ENCODE measurements at regions not wholly inside any gene's neighbourhood (a gene's known extent, or its start where the extent isn't known, plus 50 kb on each side); places are given as distances from the start of the nearest gene placed in this dataset.

- no TSS peak for BruUV-seq (replicated peaks)
- Histone ChIP-seq H3K27ac (ENCODE audit: low read depth, low read length, poor library complexity, severe bottlenecking) (no peak overlapping the region), H3K27me3 (replicated peaks; ENCODE audit: insufficient read depth, low read depth, low read length, poor library complexity) (no peaks in the 10 kb centered on the region), H3K4me1 (ENCODE audit: insufficient read depth, low read length, poor library complexity, severe bottlenecking) (peaks cover 8% of the 10 kb centered on the region), H3K36me3 (ENCODE audit: insufficient read depth, low read length, poor library complexity, severe bottlenecking) (no peaks in the 10 kb centered on the region), H3K4me3 (ENCODE audit: low read depth, low read length, poor library complexity, severe bottlenecking) (no peak overlapping the region), H3K9me3 (ENCODE audit: low read depth, low read length, poor library complexity, severe bottlenecking) (no peaks in the 10 kb centered on the region)
- TF ChIP-seq EZH2 (IDR thresholded peaks at IDR 0.05; ENCODE audit: borderline replicate concordance, low read depth, low read length, poor library complexity, severe bottlenecking), result no peak
- no peak for TF ChIP-seq CTCF (conservative IDR thresholded peaks at IDR 0.05; ENCODE audit: low read depth, low read length)
- CTCF ChIA-PET, result no interaction called here
- DNase-seq (ENCODE audit: low spot score), result no peak
- intact Hi-C loops (cut with micrococcal nuclease; ENCODE audit: unreplicated experiment), result no loop called here
- POLR2A ChIA-PET (ENCODE audit: low non-redundant PET), result no interaction called here
Observed at GRCh38 chr3:98972720-98973119, 71.2 kb upstream of the DCBLD2 start.

- H3K27ac ChIP-seq (ENCODE audit: low read depth, low read length, poor library complexity, severe bottlenecking), result no peak overlapping the region
- CTCF ChIA-PET, result no interaction called here
- H3K9me3 ChIP-seq (ENCODE audit: low read depth, low read length, poor library complexity, severe bottlenecking), result no peaks in the 10 kb centered on the region
- POLR2A ChIA-PET (ENCODE audit: low non-redundant PET), result no interaction called here
- intact Hi-C loops (cut with micrococcal nuclease; ENCODE audit: unreplicated experiment), result no loop called here
- H3K4me3 ChIP-seq (ENCODE audit: low read depth, low read length, poor library complexity, severe bottlenecking), result no peak overlapping the region
- no peak for DNase-seq (ENCODE audit: low spot score)
- BruUV-seq (replicated peaks), result no TSS peak
- H3K27me3 ChIP-seq (replicated peaks; ENCODE audit: insufficient read depth, low read depth, low read length, poor library complexity), result no peaks in the 10 kb centered on the region
- no peaks in the 10 kb centered on the region for H3K36me3 ChIP-seq (ENCODE audit: insufficient read depth, low read length, poor library complexity, severe bottlenecking)
- peaks cover 8% of the 10 kb centered on the region for H3K4me1 ChIP-seq (ENCODE audit: insufficient read depth, low read length, poor library complexity, severe bottlenecking)
- no peak for TF ChIP-seq CTCF (conservative IDR thresholded peaks at IDR 0.05; ENCODE audit: low read depth, low read length)
- no peak for TF ChIP-seq EZH2 (IDR thresholded peaks at IDR 0.05; ENCODE audit: borderline replicate concordance, low read depth, low read length, poor library complexity, severe bottlenecking)
Observed at GRCh38 chr3:98972155-98972554, 70.7 kb upstream of the DCBLD2 start.

- POLR2A ChIA-PET (ENCODE audit: low non-redundant PET), result no interaction called here
- DNase-seq (ENCODE audit: low spot score), result peak; percentile 81
- intact Hi-C loops (cut with micrococcal nuclease; ENCODE audit: unreplicated experiment), result no loop called here
Observed at GRCh38 chr3:98971169-98971681, 69.7 kb upstream of the DCBLD2 start.

More at GRCh38 chr3:98971169-98971681, 69.7 kb upstream of the DCBLD2 start:
- Histone ChIP-seq H3K4me3 (ENCODE audit: low read depth, low read length, poor library complexity, severe bottlenecking) (no peak overlapping the region), H3K36me3 (ENCODE audit: insufficient read depth, low read length, poor library complexity, severe bottlenecking) (no peaks in the 10 kb centered on the region), H3K27ac (ENCODE audit: low read depth, low read length, poor library complexity, severe bottlenecking) (no peak overlapping the region), H3K9me3 (ENCODE audit: low read depth, low read length, poor library complexity, severe bottlenecking) (no peaks in the 10 kb centered on the region), H3K4me1 (ENCODE audit: insufficient read depth, low read length, poor library complexity, severe bottlenecking) (peaks cover 8% of the 10 kb centered on the region), H3K27me3 (replicated peaks; ENCODE audit: insufficient read depth, low read depth, low read length, poor library complexity) (no peaks in the 10 kb centered on the region)
- CTCF ChIA-PET, result no interaction called here
- TF ChIP-seq CTCF (conservative IDR thresholded peaks at IDR 0.05; ENCODE audit: low read depth, low read length) (no peak), EZH2 (IDR thresholded peaks at IDR 0.05; ENCODE audit: borderline replicate concordance, low read depth, low read length, poor library complexity, severe bottlenecking) (no peak)
- BruUV-seq (replicated peaks), result no TSS peak
